HEK293 (cell line): ENCODE measurements at regions not wholly inside any gene's neighbourhood (a gene's known extent, or its start where the extent isn't known, plus 50 kb on each side); places are given as distances from the start of the nearest gene placed in this dataset.

Source experiments
- GLI2 ChIP-seq: fragments of 450-650 bp; formaldehyde crosslinking; IDR thresholded peaks from 2 replicates; pipeline ENCODE4; 2017; ENCODE audit warnings: missing biosample characterization, missing genetic modification characterization, low read depth, borderline replicate concordance
- IKZF3 ChIP-seq: fragments of 450-650 bp; IDR thresholded peaks from 2 replicates; pipeline ENCODE4 v1.5.0; 2018; ENCODE audit warnings: missing biosample characterization, mild to moderate bottlenecking, missing genetic modification characterization, moderate library complexity
- KLF17 ChIP-seq: fragments of 450-650 bp; formaldehyde crosslinking; IDR thresholded peaks from 2 replicates; pipeline ENCODE4 v1.5.1; 2016; ENCODE audit warnings: missing biosample characterization, missing genetic modification characterization
- MZF1 ChIP-seq: fragments of 450-650 bp; formaldehyde crosslinking; IDR thresholded peaks from 2 replicates; pipeline ENCODE4 v1.5.1; 2017; ENCODE audit warnings: missing biosample characterization, missing genetic modification characterization, borderline replicate concordance
- PBX3 ChIP-seq: sonication (generic); formaldehyde crosslinking; IDR thresholded peaks from 2 replicates; pipeline ENCODE4 v1.8.1; 2022; ENCODE audit warnings: mild to moderate bottlenecking, moderate library complexity, missing genetic modification reagents
- PRDM10 ChIP-seq: fragments of 450-650 bp; formaldehyde crosslinking; IDR thresholded peaks from 2 replicates; pipeline ENCODE4 v1.5.1; 2016; ENCODE audit warnings: missing biosample characterization, missing genetic modification characterization
- SCRT1 ChIP-seq: fragments of 450-650 bp; formaldehyde crosslinking; IDR thresholded peaks from 2 replicates; pipeline ENCODE4 v1.5.1; 2016; ENCODE audit warnings: missing biosample characterization, missing genetic modification characterization, borderline replicate concordance
- SETDB1 ChIP-seq: IDR thresholded peaks from one replicate; pipeline ENCODE4 v1.6.1; 2017; ENCODE audit warnings: mild to moderate bottlenecking, low read length, moderate library complexity, mixed read lengths; ENCODE audit not compliant: insufficient read length
- YY1 ChIP-seq: fragments of 450-650 bp; formaldehyde crosslinking; IDR thresholded peaks from 2 replicates; pipeline ENCODE4 v1.5.1; 2018; ENCODE audit warnings: missing biosample characterization, missing genetic modification characterization
- ZBTB11 ChIP-seq: fragments of 450-650 bp; formaldehyde crosslinking; conservative IDR thresholded peaks from 2 replicates; pipeline ENCODE4 v1.5.1; 2016; ENCODE audit warnings: low read depth, missing biosample characterization, missing genetic modification characterization
- ZBTB21 ChIP-seq: fragments of 450-650 bp; formaldehyde crosslinking; IDR thresholded peaks from 2 replicates; pipeline ENCODE4 v1.5.1; 2017; ENCODE audit warnings: missing biosample characterization, missing genetic modification characterization
- ZBTB48 ChIP-seq: fragments of 450-650 bp; formaldehyde crosslinking; IDR thresholded peaks from 2 replicates; pipeline ENCODE4 v1.5.1; 2016; ENCODE audit warnings: missing biosample characterization, missing genetic modification characterization
- ZNF133 ChIP-seq: fragments of 450-650 bp; formaldehyde crosslinking; IDR thresholded peaks from 2 replicates; pipeline ENCODE4 v1.5.1; 2016; ENCODE audit warnings: missing biosample characterization, missing genetic modification characterization
- ZNF16 ChIP-seq: fragments of 450-650 bp; formaldehyde crosslinking; IDR thresholded peaks from 2 replicates; pipeline ENCODE4 v1.5.1; 2016; ENCODE audit warnings: low read depth, missing biosample characterization, missing genetic modification characterization
- ZNF341 ChIP-seq: fragments of 450-650 bp; formaldehyde crosslinking; IDR thresholded peaks from 2 replicates; pipeline ENCODE4; 2016; ENCODE audit warnings: low read depth, missing biosample characterization, missing genetic modification characterization
- ZNF561 ChIP-seq: fragments of 450-650 bp; IDR thresholded peaks from 2 replicates; pipeline ENCODE4 v1.5.1; 2018; ENCODE audit warnings: missing biosample characterization, missing genetic modification characterization, borderline replicate concordance
- ZNF585B ChIP-seq: fragments of 450-650 bp; formaldehyde crosslinking; IDR thresholded peaks from 2 replicates; pipeline ENCODE4 v1.5.1; 2016; ENCODE audit warnings: missing biosample characterization, missing genetic modification characterization
- ZNF596 ChIP-seq: fragments of 450-650 bp; IDR thresholded peaks from 2 replicates; pipeline ENCODE4 v1.5.0; 2018; ENCODE audit warnings: missing biosample characterization, mild to moderate bottlenecking, missing genetic modification characterization, moderate library complexity
- ZNF629 ChIP-seq: fragments of 450-650 bp; formaldehyde crosslinking; IDR thresholded peaks from 2 replicates; pipeline ENCODE4 v1.5.1; 2017; ENCODE audit warnings: missing biosample characterization, missing genetic modification characterization
- ZNF639 ChIP-seq: fragments of 450-650 bp; formaldehyde crosslinking; IDR thresholded peaks from 2 replicates; pipeline ENCODE4 v1.5.1; 2016; ENCODE audit warnings: missing biosample characterization, missing genetic modification characterization
- ZNF654 ChIP-seq: fragments of 450-650 bp; formaldehyde crosslinking; IDR thresholded peaks from 2 replicates; pipeline ENCODE4 v1.5.1; 2016; ENCODE audit warnings: low read depth, missing biosample characterization, missing genetic modification characterization
- ZNF692 ChIP-seq: fragments of 450-650 bp; formaldehyde crosslinking; IDR thresholded peaks from 2 replicates; pipeline ENCODE4 v1.5.1; 2016; ENCODE audit warnings: missing biosample characterization, missing genetic modification characterization
- TF ChIP-seq, protein P1 (sequence below): fragments of 450-650 bp; formaldehyde crosslinking; IDR thresholded peaks from 2 replicates; pipeline ENCODE4 v1.5.1; 2016; ENCODE audit warnings: missing biosample characterization, missing genetic modification characterization

- TF ChIP-seq ZNF596 (tag by site-specific recombination) = no peak
- TF ChIP-seq MZF1 (tag by site-specific recombination) = no peak
- TF ChIP-seq ZNF561 (tag by site-specific recombination) = no peak
- TF ChIP-seq ZNF341 (tag by site-specific recombination) = no peak
- TF ChIP-seq PRDM10 (tag by site-specific recombination) = peak; percentile 27; the same call in 1 of the 2 replicates
- TF ChIP-seq ZNF133 (tag by site-specific recombination) = no peak
- TF ChIP-seq ZBTB11 (tag by site-specific recombination) = no peak
- no peak for TF ChIP-seq SETDB1
- TF ChIP-seq PBX3 (CRISPR knock-in tag) = no peak
- TF ChIP-seq GLI2 (tag by site-specific recombination) = 0 out of 2 replicates have a peak, but pooled peaks have one; percentile 22
- no peak for TF ChIP-seq ZBTB48 (tag by site-specific recombination)
- TF ChIP-seq, protein P1, sequence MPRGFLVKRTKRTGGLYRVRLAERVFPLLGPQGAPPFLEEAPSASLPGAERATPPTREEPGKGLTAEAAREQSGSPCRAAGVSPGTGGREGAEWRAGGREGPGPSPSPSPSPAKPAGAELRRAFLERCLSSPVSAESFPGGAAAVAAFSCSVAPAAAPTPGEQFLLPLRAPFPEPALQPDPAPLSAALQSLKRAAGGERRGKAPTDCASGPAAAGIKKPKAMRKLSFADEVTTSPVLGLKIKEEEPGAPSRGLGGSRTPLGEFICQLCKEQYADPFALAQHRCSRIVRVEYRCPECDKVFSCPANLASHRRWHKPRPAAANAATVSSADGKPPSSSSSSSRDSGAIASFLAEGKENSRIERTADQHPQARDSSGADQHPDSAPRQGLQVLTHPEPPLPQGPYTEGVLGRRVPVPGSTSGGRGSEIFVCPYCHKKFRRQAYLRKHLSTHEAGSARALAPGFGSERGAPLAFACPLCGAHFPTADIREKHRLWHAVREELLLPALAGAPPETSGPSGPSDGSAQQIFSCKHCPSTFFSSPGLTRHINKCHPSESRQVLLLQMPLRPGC (tag by site-specific recombination) = peak; percentile 83
- TF ChIP-seq ZNF639 (tag by site-specific recombination) = peak; percentile 85; the same call in 1 of the 2 replicates
- TF ChIP-seq SCRT1 (tag by site-specific recombination) = no peak
- 0 out of 2 replicates have a peak, but pooled peaks have one; percentile 10 for TF ChIP-seq IKZF3
- TF ChIP-seq KLF17 (tag by site-specific recombination) = 0 out of 2 replicates have a peak, but pooled peaks have one; percentile 30
- no peak for TF ChIP-seq YY1 (tag by site-specific recombination)
- TF ChIP-seq ZNF654 (tag by site-specific recombination) = 0 out of 2 replicates have a peak, but pooled peaks have one; percentile 16
- TF ChIP-seq ZNF692 (tag by site-specific recombination) = peak; percentile 68
- TF ChIP-seq ZBTB21 (tag by site-specific recombination) = peak; percentile 86
- TF ChIP-seq ZNF16 = no peak
- TF ChIP-seq ZNF585B (tag by site-specific recombination) = no peak
- peak; percentile 97 for TF ChIP-seq ZNF629 (tag by site-specific recombination)
These were observed 368.0 kb upstream of the SEMA6A start (continued) for GRCh38 chr5:116942622-116943021.
